Neural cell (in vitro differentiated cells): ENCODE measurements at regions not wholly inside any gene's neighbourhood (a gene's known extent, or its start where the extent isn't known, plus 50 kb on each side); places are given as distances from the start of the nearest gene placed in this dataset.

ENCODE experiments used
- CTCF ChIP-seq: fragments of 450-650 bp; IDR thresholded peaks from 2 replicates; pipeline ENCODE4 v1.5.1; 2014; ENCODE audit warnings: antibody characterized with exemption, mild to moderate bottlenecking, moderate library complexity; ENCODE audit not compliant: poor library complexity, severe bottlenecking
- MXI1 ChIP-seq: fragments of 450-650 bp; conservative IDR thresholded peaks from 2 replicates; pipeline ENCODE4 v1.6.1; 2014; ENCODE audit warnings: antibody characterized with exemption, mild to moderate bottlenecking; ENCODE audit not compliant: poor library complexity, severe bottlenecking

- TF ChIP-seq CTCF (no peak), MXI1 (no peak)
These were observed 167.8 kb downstream of the ETS2 start for GRCh38 chr21:38973552-38973951.
